GM12878 (cell line): ENCODE measurements at regions not wholly inside any gene's neighbourhood (a gene's known extent, or its start where the extent isn't known, plus 50 kb on each side); places are given as distances from the start of the nearest gene placed in this dataset.

Experiments used
- ATAC-seq: fragments of 200-7000 bp; cut with Tn5 transposase; 3 replicates; pipeline ENCODE4 v1.9.1; 2020; ENCODE audit warnings: mild to moderate bottlenecking, moderate library complexity
- BruUV-seq: library from RNA; stranded (reverse); fragments of 400-500 nt; replicated peaks from 2 replicates; lab custom pipeline; 2021; lab: Mats Ljungman, UMichigan
- CTCF ChIA-PET: fragments of 300-600 bp; sonication (Branson Sonifier 250); formaldehyde crosslinking; extraction: SDS; loops from one replicate; lab custom pipeline; 2021; ENCODE audit warnings: inconsistent platforms; lab: Yijun Ruan, JAX
- POLR2A ChIA-PET: fragments of 350-600 bp; formaldehyde crosslinking; extraction: SDS; loops from one replicate; lab custom pipeline; 2021; ENCODE audit warnings: inconsistent platforms; lab: Charles Lee
- RAD21 ChIA-PET: fragments of 300-600 bp; sonication (Branson Sonifier 250); formaldehyde crosslinking; loops from one replicate; lab custom pipeline; 2023; ENCODE audit warnings: antibody characterized with exemption; ENCODE audit not compliant: unreplicated experiment; lab: Charles Lee
- SMC1A ChIA-PET: fragments of 300-600 bp; sonication (Branson Sonifier 250); formaldehyde crosslinking; loops from one replicate; lab custom pipeline; 2023; ENCODE audit not compliant: unreplicated experiment, uncharacterized antibody; lab: Charles Lee
- DNase-seq: peaks from one replicate; pipeline ENCODE4 v3.0.0-alpha.2; 2011; ENCODE audit warnings: low read depth, low spot score
- FAIRE-seq: peaks from 3 replicates; lab custom pipeline; 2011; peaks lifted over from hg19 to GRCh38; lab: Jason Lieb, UNC
- H2AFZ ChIP-seq: 2 replicates; pipeline ENCODE4 v1.6.0; 2011; ENCODE audit warnings: low read depth, low read length, control low read depth; ENCODE audit not compliant: control insufficient read depth
- H3K27ac ChIP-seq: 2 replicates; pipeline ENCODE4 v1.5.1; 2011; ENCODE audit warnings: control low read depth; ENCODE audit not compliant: control insufficient read depth, insufficient read depth
- H3K27me3 ChIP-seq, 2 experiments: replicated peaks in 1 of 2; 2 replicates each; pipeline versions ENCODE4 v1.6.0 to v1.6.1; 2011; ENCODE audit warnings: low read length in 1 of 2; ENCODE audit not compliant: control insufficient read depth in 2 of 2, insufficient read depth in 2 of 2
- H3K36me3 ChIP-seq, 2 experiments: 2 replicates each; pipeline ENCODE4 v1.5.1; 2011; ENCODE audit warnings: low read length in 1 of 2; ENCODE audit not compliant: control insufficient read depth in 2 of 2, insufficient read depth in 2 of 2
- H3K4me1 ChIP-seq: 2 replicates; pipeline ENCODE4 v1.6.1; 2011; ENCODE audit warnings: mild to moderate bottlenecking, low read length, moderate library complexity, mixed read lengths; ENCODE audit not compliant: control insufficient read depth, insufficient read depth
- H3K4me2 ChIP-seq: 2 replicates; pipeline ENCODE4 v1.6.0; 2011; ENCODE audit warnings: control low read depth; ENCODE audit not compliant: control insufficient read depth, insufficient read depth
- H3K4me3 ChIP-seq: fragments of 200-600 bp; sonication (generic); 2 replicates; pipeline ENCODE4 v1.5.1; 2016
- H3K79me2 ChIP-seq: 2 replicates; pipeline ENCODE4 v1.6.0; 2011; ENCODE audit warnings: low read length; ENCODE audit not compliant: control insufficient read depth, insufficient read depth
- H3K9ac ChIP-seq: 2 replicates; pipeline ENCODE4 v1.8.0; 2011; ENCODE audit warnings: low read length, control low read depth, mixed read lengths; ENCODE audit not compliant: control insufficient read depth, insufficient read depth
- H3K9me3 ChIP-seq: replicated peaks from 3 replicates; pipeline ENCODE4 v1.5.1; 2011; ENCODE audit warnings: mild to moderate bottlenecking, low read length; ENCODE audit not compliant: control insufficient read depth, insufficient read depth
- H4K20me1 ChIP-seq: 2 replicates; pipeline ENCODE4 v1.6.0; 2011; ENCODE audit not compliant: control insufficient read depth, insufficient read depth
- CHD4 ChIP-seq: fragments of 200-600 bp; sonication (generic); IDR thresholded peaks from 2 replicates; pipeline ENCODE4 v1.6.1; 2016; ENCODE audit warnings: mild to moderate bottlenecking
- MYC ChIP-seq: IDR thresholded peaks from 2 replicates; pipeline ENCODE4 v1.6.1; 2011; ENCODE audit warnings: mild to moderate bottlenecking, low read length, moderate library complexity, inconsistent platforms; ENCODE audit not compliant: insufficient read depth, insufficient replicate concordance, insufficient read length, severe bottlenecking
- STAT3 ChIP-seq: IDR thresholded peaks from 2 replicates; pipeline ENCODE4 v1.6.1; 2011; ENCODE audit warnings: low read depth, low read length, improper control_type of control experiment
- WGBS: methylation state at CpG from one replicate; pipeline ENCODE4 v1.1.6; 2016; ENCODE audit warnings: low lambda C conversion rate; ENCODE audit not compliant: insufficient replicate concordance, insufficient coverage; ENCODE audit errors: missing lambda C conversion rate; 5-methylcytosine and 5-hydroxymethylcytosine counted together
- in situ Hi-C: fragments of 300-500 bp; cut with MboI; formaldehyde crosslinking; loops from 9 replicates; pipeline ENCODE4 v1.14.3; 2018; ENCODE audit warnings: mixed read lengths
- intact Hi-C: fragments of 100-400 bp; cut with micrococcal nuclease; formaldehyde crosslinking; loops from one replicate; pipeline ENCODE4 v1.14.2; 2022; ENCODE audit not compliant: unreplicated experiment
- TF ChIP-seq, protein P1 (sequence below): fragments of 450-650 bp; formaldehyde crosslinking; IDR thresholded peaks from 2 replicates; pipeline ENCODE4 v1.5.0; 2022; ENCODE audit warnings: mild to moderate bottlenecking, missing genetic modification characterization
- TF ChIP-seq, protein P2 (sequence below): fragments of 150-350 bp; IDR thresholded peaks from 2 replicates; pipeline ENCODE4 v1.6.1; 2014; ENCODE audit warnings: mild to moderate bottlenecking, low read depth, low read length
- TF ChIP-seq, protein P3 (sequence below): IDR thresholded peaks from 2 replicates; pipeline ENCODE4 v1.6.1; 2012; ENCODE audit warnings: improper control_type of control experiment, low read depth, low read length; ENCODE audit not compliant: insufficient replicate concordance

DNA sequence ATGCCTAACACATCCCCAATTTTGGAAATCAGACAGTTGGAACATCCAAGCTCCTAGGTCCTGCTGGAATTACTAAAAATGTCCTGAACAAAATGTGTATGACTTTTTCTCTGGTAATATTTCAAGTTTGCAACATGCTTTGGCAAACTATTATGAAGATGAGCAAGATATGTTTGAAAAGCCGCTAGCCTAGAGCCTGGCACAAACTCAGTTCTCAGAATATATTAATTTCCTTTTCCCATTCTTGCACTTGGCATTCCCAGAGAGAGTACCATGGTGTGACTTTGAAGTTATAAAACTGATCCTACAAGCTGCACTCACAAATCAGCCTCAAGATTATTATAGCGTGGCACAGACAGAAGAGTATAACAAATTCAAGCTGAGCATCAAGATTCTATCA is 1031.1 kb downstream of the NTRK3 start:
- H3K9ac ChIP-seq, result no peak overlapping the region
- no peaks in the 10 kb centered on the region for H3K36me3 ChIP-seq
- no peaks in the 10 kb centered on the region for H3K27me3 ChIP-seq
- DNase-seq (no peak), FAIRE-seq (no peak), ATAC-seq (no peak)
- BruUV-seq, result no TSS peak
- in situ Hi-C loops, result no loop called here
- H3K79me2 ChIP-seq, result no peaks in the 10 kb centered on the region
- TF ChIP-seq, protein P1, sequence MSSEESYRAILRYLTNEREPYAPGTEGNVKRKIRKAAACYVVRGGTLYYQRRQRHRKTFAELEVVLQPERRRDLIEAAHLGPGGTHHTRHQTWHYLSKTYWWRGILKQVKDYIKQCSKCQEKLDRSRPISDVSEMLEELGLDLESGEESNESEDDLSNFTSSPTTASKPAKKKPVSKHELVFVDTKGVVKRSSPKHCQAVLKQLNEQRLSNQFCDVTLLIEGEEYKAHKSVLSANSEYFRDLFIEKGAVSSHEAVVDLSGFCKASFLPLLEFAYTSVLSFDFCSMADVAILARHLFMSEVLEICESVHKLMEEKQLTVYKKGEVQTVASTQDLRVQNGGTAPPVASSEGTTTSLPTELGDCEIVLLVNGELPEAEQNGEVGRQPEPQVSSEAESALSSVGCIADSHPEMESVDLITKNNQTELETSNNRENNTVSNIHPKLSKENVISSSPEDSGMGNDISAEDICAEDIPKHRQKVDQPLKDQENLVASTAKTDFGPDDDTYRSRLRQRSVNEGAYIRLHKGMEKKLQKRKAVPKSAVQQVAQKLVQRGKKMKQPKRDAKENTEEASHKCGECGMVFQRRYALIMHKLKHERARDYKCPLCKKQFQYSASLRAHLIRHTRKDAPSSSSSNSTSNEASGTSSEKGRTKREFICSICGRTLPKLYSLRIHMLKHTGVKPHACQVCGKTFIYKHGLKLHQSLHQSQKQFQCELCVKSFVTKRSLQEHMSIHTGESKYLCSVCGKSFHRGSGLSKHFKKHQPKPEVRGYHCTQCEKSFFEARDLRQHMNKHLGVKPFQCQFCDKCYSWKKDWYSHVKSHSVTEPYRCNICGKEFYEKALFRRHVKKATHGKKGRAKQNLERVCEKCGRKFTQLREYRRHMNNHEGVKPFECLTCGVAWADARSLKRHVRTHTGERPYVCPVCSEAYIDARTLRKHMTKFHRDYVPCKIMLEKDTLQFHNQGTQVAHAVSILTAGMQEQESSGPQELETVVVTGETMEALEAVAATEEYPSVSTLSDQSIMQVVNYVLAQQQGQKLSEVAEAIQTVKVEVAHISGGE (CRISPR knock-in tag), result no peak
- TF ChIP-seq STAT3, result no peak
- ChIA-PET RAD21 (no interaction called here), CTCF (no interaction called here), POLR2A (no interaction called here), SMC1A (no interaction called here)
- H3K4me2 ChIP-seq, result no peak overlapping the region
- no peak overlapping the region for H2AFZ ChIP-seq
- WGBS, result 32% methylated on average over 2 of the region's 2 CpGs
- intact Hi-C loops, result no loop called here
- H3K9me3 ChIP-seq, result no peaks in the 10 kb centered on the region
- H3K27ac ChIP-seq, result no peak overlapping the region
- H3K4me1 ChIP-seq, result no peaks in the 10 kb centered on the region
- H4K20me1 ChIP-seq, result no peaks in the 10 kb centered on the region
- H3K4me3 ChIP-seq, result no peak overlapping the region

DNA sequence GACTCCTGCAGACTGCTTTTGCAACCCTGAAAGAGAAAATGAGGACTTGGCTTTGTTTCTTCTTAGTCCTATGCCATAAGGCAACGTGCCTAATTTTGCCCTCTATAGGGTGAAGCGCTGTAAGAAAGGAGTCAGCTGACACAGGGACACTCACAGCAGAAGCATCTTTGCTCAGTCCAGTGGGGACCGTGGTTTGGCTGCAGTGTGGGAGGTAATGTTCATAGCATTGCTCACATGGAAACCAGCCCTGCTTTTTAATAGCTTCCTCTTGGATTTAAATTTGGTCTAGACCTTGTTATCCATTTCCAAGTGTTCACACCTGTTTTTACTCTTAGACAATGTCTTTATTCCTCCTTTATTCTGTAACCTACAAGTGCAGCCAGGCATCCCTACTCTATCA is 1032.1 kb downstream of the NTRK3 start:
- intact Hi-C loops (no loop called here), in situ Hi-C loops (no loop called here)
- SMC1A ChIA-PET, result no interaction called here
- Histone ChIP-seq H3K9ac (no peak overlapping the region), H2AFZ (no peak overlapping the region), H3K9me3 (no peaks in the 10 kb centered on the region), H3K4me1 (no peaks in the 10 kb centered on the region), H4K20me1 (no peaks in the 10 kb centered on the region), H3K4me3 (no peak overlapping the region), H3K27me3 (no peaks in the 10 kb centered on the region), H3K36me3 (no peaks in the 10 kb centered on the region), H3K27ac (no peak overlapping the region), H3K79me2 (no peaks in the 10 kb centered on the region), H3K4me2 (no peak overlapping the region)
- ATAC-seq (no peak), DNase-seq (no peak), FAIRE-seq (no peak)
- RAD21 ChIA-PET, result no interaction called here
- BruUV-seq, result no TSS peak
- WGBS, result 0% methylated on average over 3 of the region's 3 CpGs
- TF ChIP-seq, protein P2, sequence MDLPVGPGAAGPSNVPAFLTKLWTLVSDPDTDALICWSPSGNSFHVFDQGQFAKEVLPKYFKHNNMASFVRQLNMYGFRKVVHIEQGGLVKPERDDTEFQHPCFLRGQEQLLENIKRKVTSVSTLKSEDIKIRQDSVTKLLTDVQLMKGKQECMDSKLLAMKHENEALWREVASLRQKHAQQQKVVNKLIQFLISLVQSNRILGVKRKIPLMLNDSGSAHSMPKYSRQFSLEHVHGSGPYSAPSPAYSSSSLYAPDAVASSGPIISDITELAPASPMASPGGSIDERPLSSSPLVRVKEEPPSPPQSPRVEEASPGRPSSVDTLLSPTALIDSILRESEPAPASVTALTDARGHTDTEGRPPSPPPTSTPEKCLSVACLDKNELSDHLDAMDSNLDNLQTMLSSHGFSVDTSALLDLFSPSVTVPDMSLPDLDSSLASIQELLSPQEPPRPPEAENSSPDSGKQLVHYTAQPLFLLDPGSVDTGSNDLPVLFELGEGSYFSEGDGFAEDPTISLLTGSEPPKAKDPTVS, result no peak
- no peak for TF ChIP-seq MYC
- no peak for TF ChIP-seq CHD4
- TF ChIP-seq, protein P3, sequence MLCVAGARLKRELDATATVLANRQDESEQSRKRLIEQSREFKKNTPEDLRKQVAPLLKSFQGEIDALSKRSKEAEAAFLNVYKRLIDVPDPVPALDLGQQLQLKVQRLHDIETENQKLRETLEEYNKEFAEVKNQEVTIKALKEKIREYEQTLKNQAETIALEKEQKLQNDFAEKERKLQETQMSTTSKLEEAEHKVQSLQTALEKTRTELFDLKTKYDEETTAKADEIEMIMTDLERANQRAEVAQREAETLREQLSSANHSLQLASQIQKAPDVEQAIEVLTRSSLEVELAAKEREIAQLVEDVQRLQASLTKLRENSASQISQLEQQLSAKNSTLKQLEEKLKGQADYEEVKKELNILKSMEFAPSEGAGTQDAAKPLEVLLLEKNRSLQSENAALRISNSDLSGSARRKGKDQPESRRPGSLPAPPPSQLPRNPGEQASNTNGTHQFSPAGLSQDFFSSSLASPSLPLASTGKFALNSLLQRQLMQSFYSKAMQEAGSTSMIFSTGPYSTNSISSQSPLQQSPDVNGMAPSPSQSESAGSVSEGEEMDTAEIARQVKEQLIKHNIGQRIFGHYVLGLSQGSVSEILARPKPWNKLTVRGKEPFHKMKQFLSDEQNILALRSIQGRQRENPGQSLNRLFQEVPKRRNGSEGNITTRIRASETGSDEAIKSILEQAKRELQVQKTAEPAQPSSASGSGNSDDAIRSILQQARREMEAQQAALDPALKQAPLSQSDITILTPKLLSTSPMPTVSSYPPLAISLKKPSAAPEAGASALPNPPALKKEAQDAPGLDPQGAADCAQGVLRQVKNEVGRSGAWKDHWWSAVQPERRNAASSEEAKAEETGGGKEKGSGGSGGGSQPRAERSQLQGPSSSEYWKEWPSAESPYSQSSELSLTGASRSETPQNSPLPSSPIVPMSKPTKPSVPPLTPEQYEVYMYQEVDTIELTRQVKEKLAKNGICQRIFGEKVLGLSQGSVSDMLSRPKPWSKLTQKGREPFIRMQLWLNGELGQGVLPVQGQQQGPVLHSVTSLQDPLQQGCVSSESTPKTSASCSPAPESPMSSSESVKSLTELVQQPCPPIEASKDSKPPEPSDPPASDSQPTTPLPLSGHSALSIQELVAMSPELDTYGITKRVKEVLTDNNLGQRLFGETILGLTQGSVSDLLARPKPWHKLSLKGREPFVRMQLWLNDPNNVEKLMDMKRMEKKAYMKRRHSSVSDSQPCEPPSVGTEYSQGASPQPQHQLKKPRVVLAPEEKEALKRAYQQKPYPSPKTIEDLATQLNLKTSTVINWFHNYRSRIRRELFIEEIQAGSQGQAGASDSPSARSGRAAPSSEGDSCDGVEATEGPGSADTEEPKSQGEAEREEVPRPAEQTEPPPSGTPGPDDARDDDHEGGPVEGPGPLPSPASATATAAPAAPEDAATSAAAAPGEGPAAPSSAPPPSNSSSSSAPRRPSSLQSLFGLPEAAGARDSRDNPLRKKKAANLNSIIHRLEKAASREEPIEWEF, result no peak
- CTCF ChIA-PET, result no interaction called here
- POLR2A ChIA-PET, result no interaction called here
